ENCODE measurements at regions not wholly inside any gene's neighbourhood (a gene's known extent, or its start where the extent isn't known, plus 50 kb on each side); places are given as distances from the start of the nearest gene placed in this dataset.
"Not testable (repeated sequence)": the region's sequence is repeated elsewhere in the genome, so short reads cannot be mapped to it uniquely, and the experiment has no call there.

GRCh38 chr6:144381499-144381898 lies 96.4 kb downstream of the UTRN start:
- H2AFZ ChIP-seq (ENCODE audit: low read length); H3K9ac ChIP-seq (replicated peaks in 1 of 4; ENCODE audit: extremely low read depth in 1 of 4, low read depth in 3 of 4, low read length in 3 of 4); H3K14ac ChIP-seq (ENCODE audit: insufficient read length); H2AK5ac ChIP-seq (ENCODE audit: low read depth, low read length); H4K8ac ChIP-seq (ENCODE audit: extremely low read depth, insufficient read depth, low read length); H3K18ac ChIP-seq (ENCODE audit: extremely low read depth, low read length); POLR2A ChIA-PET (ENCODE audit: partially characterized antibody); H3K4me1 ChIP-seq (replicated peaks in 1 of 4; ENCODE audit: control insufficient read depth in 3 of 4, insufficient read depth in 4 of 4, low read length in 3 of 4); H2BK120ac ChIP-seq (replicated peaks; ENCODE audit: low read depth, low read length); FAIRE-seq; H3K4me2 ChIP-seq (ENCODE audit: insufficient read depth in 1 of 2, low read depth in 2 of 2, low read length in 2 of 2); H3K27me3 ChIP-seq (replicated peaks in 1 of 4; ENCODE audit: control insufficient read depth in 3 of 4, extremely low read depth in 1 of 4, insufficient read depth in 3 of 4, low read length in 3 of 4); H4K5ac ChIP-seq (ENCODE audit: insufficient read length, low read depth, low read length); H3K23me2 ChIP-seq (ENCODE audit: low read depth, low read length); H3K9me3 ChIP-seq (ENCODE audit: insufficient read depth in 2 of 2, low read depth in 1 of 2, low read length in 1 of 2); H4K91ac ChIP-seq (replicated peaks; ENCODE audit: insufficient read length, low read length); H3K4ac ChIP-seq (replicated peaks; ENCODE audit: insufficient read length, low read depth, low read length); H2BK5ac ChIP-seq (ENCODE audit: low read depth, low read length); H2BK15ac ChIP-seq (ENCODE audit: low read length); H4K20me1 ChIP-seq (replicated peaks in 1 of 2; ENCODE audit: control insufficient read depth in 1 of 2, insufficient read depth in 2 of 2, low read length in 2 of 2); H3K23ac ChIP-seq (ENCODE audit: insufficient read length); H3K56ac ChIP-seq (replicated peaks; ENCODE audit: insufficient read length, low read depth, low read length); H2BK12ac ChIP-seq (ENCODE audit: low read depth, low read length); H3K36me3 ChIP-seq (ENCODE audit: control insufficient read depth in 2 of 4, insufficient read depth in 4 of 4, low read length in 3 of 4); H3K27ac ChIP-seq (ENCODE audit: low read depth, low read length); H3K79me1 ChIP-seq (ENCODE audit: low read depth, low read length); DNase-seq (ENCODE audit: low read depth in 1 of 2, low spot score in 2 of 2); H3K4me3 ChIP-seq (ENCODE audit: extremely low read depth in 1 of 4, insufficient read depth in 2 of 4, low read depth in 3 of 4, low read length in 4 of 4); H2BK20ac ChIP-seq (ENCODE audit: low read length): not testable (repeated sequence)
- CTCF ChIA-PET (ENCODE audit: partially characterized antibody) = interaction anchor here (1.3 to 1.4 kb wide), 2 partner anchors 17 to 32 kb away, joined by 3 read pairs; no protein-coding TSS in a partner anchor
- WGBS, 2 experiments (ENCODE audit: extremely low coverage in 1 of 2, insufficient coverage in 1 of 2, insufficient read length in 1 of 2, insufficient replicate concordance in 2 of 2, low coverage in 1 of 2, low lambda C conversion rate in 2 of 2, missing lambda C conversion rate in 1 of 2) = 100% methylated on average over 2 of the region's 2 CpGs; no CpG with 5 or more reads in 1 of the 2 experiments
- peaks cover 4 to 15% of the 10 kb centered on the region in 2 experiments; a peak in 3 of 4 replicates for H3K79me2 ChIP-seq (ENCODE audit: control insufficient read depth in 1 of 2, insufficient read depth in 2 of 2, low read length in 2 of 2)

Measured in H1 (cell line).